AG04450 (cell line): ENCODE measurements at regions not wholly inside any gene's neighbourhood (a gene's known extent, or its start where the extent isn't known, plus 50 kb on each side); places are given as distances from the start of the nearest gene placed in this dataset.

ENCODE experiments used
- CTCF ChIA-PET: fragments of 300-600, 350-600 bp; formaldehyde crosslinking; extraction: SDS; loops from one replicate; lab custom pipeline; 2022; ENCODE audit warnings: antibody characterized with exemption, inconsistent platforms; lab: Charles Lee
- POLR2A ChIA-PET: fragments of 350-600 bp; formaldehyde crosslinking; extraction: SDS; loops from one replicate; lab custom pipeline; 2021; ENCODE audit warnings: antibody characterized with exemption, inconsistent platforms; lab: Yijun Ruan, JAX
- DNase-seq: peaks from one replicate; pipeline ENCODE4 v3.0.0-alpha.2; 2011; ENCODE audit warnings: low read depth, low spot score
- H3K27ac ChIP-seq: one replicate; pipeline ENCODE4 v1.5.1; 2012; ENCODE audit warnings: low read depth, low read length, control low read depth
- H3K27me3 ChIP-seq: one replicate; pipeline ENCODE4 v1.6.0; 2012; ENCODE audit warnings: low read length; ENCODE audit not compliant: control insufficient read depth, insufficient read depth
- H3K4me3 ChIP-seq: 2 replicates; pipeline ENCODE4 v1.5.1; 2011; ENCODE audit warnings: mild to moderate bottlenecking, low read depth, low read length, control low read depth
- H3K9me3 ChIP-seq: 2 replicates; pipeline ENCODE4 v1.5.1; 2012; ENCODE audit warnings: low read length; ENCODE audit not compliant: control insufficient read depth, insufficient read depth
- CTCF ChIP-seq: IDR thresholded peaks from 2 replicates; pipeline ENCODE4 v1.5.1; 2011; ENCODE audit warnings: low read depth, low read length, control low read depth, inconsistent platforms

- TF ChIP-seq CTCF: no peak
- Histone ChIP-seq H3K4me3 (no peak overlapping the region), H3K27ac (no peak overlapping the region), H3K27me3 (no peaks in the 10 kb centered on the region), H3K9me3 (no peaks in the 10 kb centered on the region)
- ChIA-PET POLR2A (no interaction called here), CTCF (no interaction called here)
- no peak for DNase-seq
Measured at GRCh38 chr4:177952723-177953122, 510.5 kb upstream of the AGA start.

- Histone ChIP-seq H3K27ac (no peak overlapping the region), H3K9me3 (no peaks in the 10 kb centered on the region), H3K27me3 (no peaks in the 10 kb centered on the region), H3K4me3 (no peak overlapping the region)
- TF ChIP-seq CTCF: no peak
- CTCF ChIA-PET: interaction anchor here (0.6 to 1.6 kb wide), 2 partner anchors 17 to 23 kb away, joined by 3 read pairs; no protein-coding TSS in a partner anchor
- DNase-seq: no peak
- POLR2A ChIA-PET: no interaction called here
Measured at GRCh38 chr4:177957596-177958360, 515.5 kb upstream of the AGA start.

GRCh38 chr4:177960566-177960965 is 518.3 kb upstream of the AGA start:
- DNase-seq: no peak
- Histone ChIP-seq H3K9me3 (no peaks in the 10 kb centered on the region), H3K27ac (no peak overlapping the region), H3K4me3 (no peak overlapping the region), H3K27me3 (no peaks in the 10 kb centered on the region)
- CTCF ChIA-PET: no interaction called here
- no peak for TF ChIP-seq CTCF
- POLR2A ChIA-PET: no interaction called here

- ChIA-PET CTCF (no interaction called here), POLR2A (no interaction called here)
- TF ChIP-seq CTCF: no peak
- Histone ChIP-seq H3K9me3 (no peaks in the 10 kb centered on the region), H3K27ac (no peak overlapping the region), H3K4me3 (no peak overlapping the region), H3K27me3 (no peaks in the 10 kb centered on the region)
- no peak for DNase-seq
Measured at GRCh38 chr4:177961761-177962380, 519.6 kb upstream of the AGA start.

GRCh38 chr4:177964061-177964460 is 521.8 kb upstream of the AGA start:
- Histone ChIP-seq H3K27ac (no peak overlapping the region), H3K27me3 (no peaks in the 10 kb centered on the region), H3K4me3 (no peak overlapping the region), H3K9me3 (no peaks in the 10 kb centered on the region)
- no peak for TF ChIP-seq CTCF
- ChIA-PET POLR2A (no interaction called here), CTCF (no interaction called here)
- no peak for DNase-seq
